Keratinocyte (primary cell): ENCODE measurements at regions not wholly inside any gene's neighbourhood (a gene's known extent, or its start where the extent isn't known, plus 50 kb on each side); places are given as distances from the start of the nearest gene placed in this dataset.

Experiments
- DNase-seq: peaks from one replicate; pipeline ENCODE4 v3.0.0-alpha.2; 2011; ENCODE audit warnings: low read depth, missing footprints, low spot score
- FAIRE-seq: peaks from 2 replicates; lab custom pipeline; 2011; peaks lifted over from hg19 to GRCh38; lab: Jason Lieb, UNC
- H2AFZ ChIP-seq: 2 replicates; pipeline ENCODE4 v1.6.0; 2012; ENCODE audit warnings: low read length, control low read depth, inconsistent platforms; ENCODE audit not compliant: control insufficient read depth
- H3K27ac ChIP-seq: 2 replicates; pipeline ENCODE4 v1.5.1; 2011; ENCODE audit warnings: low read length; ENCODE audit not compliant: control insufficient read depth, insufficient read depth
- H3K27me3 ChIP-seq: 3 replicates; pipeline ENCODE4 v1.6.0; 2011; ENCODE audit warnings: low read length; ENCODE audit not compliant: control insufficient read depth, insufficient read depth; ENCODE audit errors: extremely low read depth
- H3K36me3 ChIP-seq, 2 experiments: 2 replicates in 1 of 2; 3 replicates in 1 of 2; pipeline ENCODE4 v1.5.1; 2011; ENCODE audit warnings: low read length in 2 of 2, mild to moderate bottlenecking in 1 of 2; ENCODE audit not compliant: control insufficient read depth in 2 of 2, insufficient read depth in 2 of 2; ENCODE audit errors: extremely low read depth in 1 of 2
- H3K4me1 ChIP-seq: 3 replicates; pipeline ENCODE4 v1.5.1; 2011; ENCODE audit warnings: low read length; ENCODE audit not compliant: control insufficient read depth, insufficient read depth; ENCODE audit errors: extremely low read depth
- H3K4me2 ChIP-seq: 3 replicates; pipeline ENCODE4 v1.6.0; 2011; ENCODE audit warnings: low read depth, low read length; ENCODE audit not compliant: control insufficient read depth, insufficient read depth; ENCODE audit errors: extremely low read depth
- H3K4me3 ChIP-seq, 3 experiments: fragments of 200-600 bp in 1 of 3; sonication (generic) in 1 of 3; 2 replicates in 2 of 3; 3 replicates in 1 of 3; pipeline ENCODE4 v1.5.1; 2011 to 2016; ENCODE audit warnings: low read length in 3 of 3, mild to moderate bottlenecking in 3 of 3, control low read depth in 2 of 3, inconsistent platforms in 1 of 3, low read depth in 1 of 3, mixed read lengths in 1 of 3, mixed run types in 1 of 3, moderate library complexity in 1 of 3; ENCODE audit not compliant: control insufficient read depth in 2 of 3, insufficient read depth in 2 of 3; ENCODE audit errors: extremely low read depth in 1 of 3
- H3K79me2 ChIP-seq: 2 replicates; pipeline ENCODE4 v1.6.0; 2012; ENCODE audit warnings: low read length; ENCODE audit not compliant: control insufficient read depth, insufficient read depth
- H3K9ac ChIP-seq: 3 replicates; pipeline ENCODE4 v1.6.0; 2011; ENCODE audit warnings: low read length; ENCODE audit not compliant: control insufficient read depth, insufficient read depth; ENCODE audit errors: extremely low read depth
- H3K9me1 ChIP-seq: 3 replicates; pipeline ENCODE4 v1.6.0; 2011; ENCODE audit warnings: low read length; ENCODE audit not compliant: control insufficient read depth, insufficient read depth; ENCODE audit errors: extremely low read depth
- H3K9me3 ChIP-seq: 2 replicates; pipeline ENCODE4 v1.5.1; 2012; ENCODE audit warnings: low read depth, low read length; ENCODE audit not compliant: control insufficient read depth
- H4K20me1 ChIP-seq: 3 replicates; pipeline ENCODE4 v1.6.0; 2011; ENCODE audit warnings: low read length; ENCODE audit not compliant: control insufficient read depth, insufficient read depth; ENCODE audit errors: extremely low read depth
- CTCF ChIP-seq, 3 experiments: IDR thresholded peaks in 1 of 3; conservative IDR thresholded peaks in 1 of 3; optimal IDR thresholded peaks in 1 of 3; 2 replicates in 2 of 3; 3 replicates in 1 of 3; pipeline versions ENCODE3 to v1.5.1; 2011; ENCODE audit warnings: low read length in 3 of 3, mild to moderate bottlenecking in 3 of 3, moderate library complexity in 2 of 3, control low read depth in 1 of 3, inconsistent platforms in 1 of 3; ENCODE audit not compliant: insufficient read depth in 2 of 3; ENCODE audit errors: extremely low read depth in 1 of 3
- EZH2 ChIP-seq: IDR thresholded peaks from one replicate; pipeline ENCODE4 v1.6.1; 2012; ENCODE audit warnings: inconsistent platforms, mild to moderate bottlenecking, low read length, moderate library complexity
- dilution Hi-C: fragments of 300-500 bp; cut with MboI; formaldehyde crosslinking; loops from one replicate; pipeline ENCODE4 v1.7.0; 2020; ENCODE audit warnings: low sequenced_read_pairs; ENCODE audit not compliant: extremely low pct_ligation_motif_present

GRCh38 chr13:73177017-73177416 lies 118.2 kb downstream of the KLF5 start:
- Histone ChIP-seq H3K4me3 (no peak overlapping the region), H3K4me2 (no peak overlapping the region), H4K20me1 (no peaks in the 10 kb centered on the region), H3K9me3 (no peaks in the 10 kb centered on the region), H2AFZ (no peak overlapping the region), H3K4me1 (peaks cover 14% of the 10 kb centered on the region), H3K36me3 (no peaks in the 10 kb centered on the region), H3K79me2 (no peaks in the 10 kb centered on the region), H3K27me3 (no peaks in the 10 kb centered on the region), H3K27ac (no peak overlapping the region), H3K9me1 (no peaks in the 10 kb centered on the region), H3K9ac (no peak overlapping the region)
- TF ChIP-seq CTCF (optimal IDR thresholded peaks at IDR 0.05 in 1 of 3, IDR thresholded peaks at IDR 0.05 in 1 of 3, conservative IDR thresholded peaks at IDR 0.05 in 1 of 3; ENCODE audit: extremely low read depth in 1 of 3, insufficient read depth in 2 of 3, low read length in 3 of 3): no peak
- no peak for TF ChIP-seq EZH2
- FAIRE-seq (peak; percentile 59), DNase-seq (no peak)
- dilution Hi-C loops: no loop called here

DNA sequence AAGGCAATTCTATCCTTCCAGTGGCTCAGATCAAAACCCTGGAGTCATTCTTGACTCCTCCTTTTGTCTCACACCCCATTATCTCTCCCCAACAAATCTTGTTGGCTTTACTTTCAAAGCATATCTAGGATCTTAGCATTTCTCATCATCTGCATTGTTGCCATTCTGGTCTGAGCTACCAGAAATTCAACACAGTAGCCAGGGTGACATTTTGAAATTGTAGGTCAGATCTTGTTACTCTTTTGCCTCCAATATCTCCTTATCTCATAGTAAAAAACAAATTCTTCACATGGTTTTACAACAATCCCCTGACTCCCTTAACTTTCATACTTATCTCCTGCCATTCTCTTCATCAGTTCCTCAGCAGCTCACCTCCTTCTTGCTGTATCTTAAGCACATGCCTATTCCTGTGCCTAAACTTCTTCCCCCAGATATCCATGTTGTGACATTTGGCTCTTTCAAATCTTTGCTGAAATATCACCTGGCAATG lies 115.8 kb downstream of the KLF5 start:
- peaks cover 34% of the 10 kb centered on the region for H3K4me1 ChIP-seq
- no peak overlapping the region for H3K4me3 ChIP-seq
- no peaks in the 10 kb centered on the region for H3K79me2 ChIP-seq
- H3K9me3 ChIP-seq: no peaks in the 10 kb centered on the region
- H3K4me2 ChIP-seq: no peak overlapping the region
- no peak for TF ChIP-seq EZH2
- dilution Hi-C loops: no loop called here
- H3K9ac ChIP-seq: no peak overlapping the region
- DNase-seq (no peak), FAIRE-seq (no peak)
- H3K27ac ChIP-seq: no peak overlapping the region
- H3K36me3 ChIP-seq: no peaks in the 10 kb centered on the region
- no peak overlapping the region for H2AFZ ChIP-seq
- H3K27me3 ChIP-seq: no peaks in the 10 kb centered on the region
- no peaks in the 10 kb centered on the region for H4K20me1 ChIP-seq
- no peaks in the 10 kb centered on the region for H3K9me1 ChIP-seq

DNA sequence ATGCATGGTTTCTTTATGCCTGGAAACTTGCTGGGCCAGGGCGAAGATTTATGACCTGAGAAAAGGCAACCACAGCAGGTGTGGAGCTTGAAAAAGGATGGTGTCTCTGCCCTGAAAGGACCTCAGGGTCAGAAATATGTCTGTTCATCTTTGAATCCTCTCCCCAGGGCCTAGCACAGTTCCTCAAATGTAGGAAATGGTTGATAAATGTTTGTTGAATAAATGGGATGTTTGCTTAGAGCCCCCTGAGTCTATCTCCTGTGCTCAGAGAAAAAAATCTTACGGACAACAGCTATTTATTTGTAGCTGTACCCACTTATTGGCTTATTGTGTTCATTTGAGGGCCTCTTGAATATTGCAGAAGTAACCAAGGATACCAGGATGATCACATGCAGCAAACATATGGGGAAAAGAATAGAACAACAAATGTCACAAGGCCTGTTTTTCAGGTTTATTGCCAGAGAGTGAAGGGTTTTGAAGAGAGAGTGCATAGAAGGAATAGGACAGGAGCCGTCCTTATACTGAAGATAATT lies 114.5 kb downstream of the KLF5 start:
- peaks cover 47% of the 10 kb centered on the region for H3K4me1 ChIP-seq
- FAIRE-seq: no peak

More for the DNA sequence above, 114.5 kb downstream of the KLF5 start:
- Histone ChIP-seq H4K20me1 (no peaks in the 10 kb centered on the region), H3K9me1 (no peaks in the 10 kb centered on the region), H3K4me3 (no peak overlapping the region), H3K27me3 (no peaks in the 10 kb centered on the region), H3K79me2 (no peaks in the 10 kb centered on the region), H3K9me3 (no peaks in the 10 kb centered on the region), H2AFZ (no peak overlapping the region), H3K4me2 (no peak overlapping the region), H3K9ac (no peak overlapping the region), H3K36me3 (no peaks in the 10 kb centered on the region), H3K27ac (no peak overlapping the region)
- DNase-seq: no peak
- dilution Hi-C loops: no loop called here
- no peak for TF ChIP-seq CTCF (optimal IDR thresholded peaks at IDR 0.05 in 1 of 3, IDR thresholded peaks at IDR 0.05 in 1 of 3, conservative IDR thresholded peaks at IDR 0.05 in 1 of 3; ENCODE audit: extremely low read depth in 1 of 3, insufficient read depth in 2 of 3, low read length in 3 of 3)
- TF ChIP-seq EZH2: no peak
